Karpas-422 (cell line): ENCODE measurements at regions not wholly inside any gene's neighbourhood (a gene's known extent, or its start where the extent isn't known, plus 50 kb on each side); places are given as distances from the start of the nearest gene placed in this dataset.

Experiments
- DNase-seq: peaks from one replicate; pipeline ENCODE4 v3.0.0-alpha.2; 2015
- H2AFZ ChIP-seq: fragments of 200-600 bp; sonication (generic); 2 replicates; pipeline ENCODE4 v1.6.1; 2014; ENCODE audit warnings: antibody characterized with exemption, low read length, mixed read lengths
- H3K27ac ChIP-seq: fragments of 200-600 bp; sonication (generic); 2 replicates; pipeline ENCODE4 v1.5.1; 2014; ENCODE audit warnings: mild to moderate bottlenecking, low read length, moderate library complexity
- H3K27me3 ChIP-seq: fragments of 200-600 bp; sonication (generic); 2 replicates; pipeline ENCODE4 v1.6.1; 2014; ENCODE audit warnings: low read length, mixed read lengths
- H3K36me3 ChIP-seq: fragments of 200-600 bp; sonication (generic); 2 replicates; pipeline ENCODE4 v1.6.1; 2014; ENCODE audit warnings: low read length, mixed read lengths; ENCODE audit not compliant: insufficient read depth
- H3K4me1 ChIP-seq: fragments of 200-600 bp; sonication (generic); 2 replicates; pipeline ENCODE4 v1.6.1; 2014; ENCODE audit warnings: mild to moderate bottlenecking, low read length, mixed read lengths
- H3K4me2 ChIP-seq: fragments of 200-600 bp; sonication (generic); 2 replicates; pipeline ENCODE4 v1.6.1; 2014; ENCODE audit warnings: low read length, low read depth, mild to moderate bottlenecking; ENCODE audit not compliant: poor library complexity, severe bottlenecking
- H3K4me3 ChIP-seq: fragments of 200-600 bp; sonication (generic); 2 replicates; pipeline ENCODE4 v1.5.1; 2014; ENCODE audit warnings: mild to moderate bottlenecking, antibody characterized with exemption, low read length, mixed read lengths
- H3K79me2 ChIP-seq: fragments of 200-600 bp; sonication (generic); 2 replicates; pipeline ENCODE4 v1.6.1; 2014; ENCODE audit warnings: mild to moderate bottlenecking, low read length, mixed read lengths
- H3K9ac ChIP-seq: fragments of 200-600 bp; sonication (generic); 2 replicates; pipeline ENCODE4 v1.6.0; 2014; ENCODE audit warnings: low read length
- H3K9me2 ChIP-seq: fragments of 200-600 bp; sonication (generic), shearing (Covaris generic); replicated peaks from 2 replicates; pipeline ENCODE4 v1.6.0; 2014; ENCODE audit warnings: mild to moderate bottlenecking, low read length, moderate library complexity; ENCODE audit not compliant: insufficient read depth
- H3K9me3 ChIP-seq: fragments of 300-700, 200-600 bp; sonication (generic); 2 replicates; pipeline ENCODE4 v1.6.1; 2014; ENCODE audit warnings: low read length, mixed read lengths
- H4K20me1 ChIP-seq: fragments of 200-600 bp; sonication (generic); 2 replicates; pipeline ENCODE4 v1.6.1; 2014; ENCODE audit warnings: mild to moderate bottlenecking, antibody characterized with exemption, low read length, low read depth; ENCODE audit not compliant: insufficient read depth

DNA sequence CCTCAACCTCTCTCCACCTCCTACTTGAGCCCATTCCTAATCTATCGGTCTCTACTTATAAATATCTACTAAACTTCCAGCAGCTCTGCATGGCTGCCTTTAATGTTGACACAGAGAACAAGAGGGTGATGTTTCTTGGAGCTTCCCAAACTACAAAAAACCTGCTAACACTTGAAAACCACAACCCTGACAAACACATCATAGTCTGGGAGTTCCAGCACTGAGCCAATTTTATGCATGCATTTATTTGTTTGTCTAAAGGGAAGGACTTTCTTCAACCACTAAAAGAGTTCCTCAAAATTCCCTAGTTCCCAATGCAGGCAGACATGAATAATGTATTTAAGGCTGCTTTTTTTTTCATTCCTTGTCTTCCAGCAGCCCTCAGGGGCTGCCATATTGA lies 331.8 kb upstream of the XYLT1 start:
- Histone ChIP-seq H3K36me3 (no peaks in the 10 kb centered on the region), H2AFZ (no peak overlapping the region), H3K4me2 (no peak overlapping the region), H4K20me1 (no peaks in the 10 kb centered on the region), H3K4me3 (no peak overlapping the region), H3K79me2 (no peaks in the 10 kb centered on the region), H3K27ac (no peak overlapping the region), H3K9ac (no peak overlapping the region), H3K27me3 (no peaks in the 10 kb centered on the region), H3K9me2 (no peaks in the 10 kb centered on the region), H3K4me1 (no peaks in the 10 kb centered on the region), H3K9me3 (no peaks in the 10 kb centered on the region)
- no peak for DNase-seq

DNA sequence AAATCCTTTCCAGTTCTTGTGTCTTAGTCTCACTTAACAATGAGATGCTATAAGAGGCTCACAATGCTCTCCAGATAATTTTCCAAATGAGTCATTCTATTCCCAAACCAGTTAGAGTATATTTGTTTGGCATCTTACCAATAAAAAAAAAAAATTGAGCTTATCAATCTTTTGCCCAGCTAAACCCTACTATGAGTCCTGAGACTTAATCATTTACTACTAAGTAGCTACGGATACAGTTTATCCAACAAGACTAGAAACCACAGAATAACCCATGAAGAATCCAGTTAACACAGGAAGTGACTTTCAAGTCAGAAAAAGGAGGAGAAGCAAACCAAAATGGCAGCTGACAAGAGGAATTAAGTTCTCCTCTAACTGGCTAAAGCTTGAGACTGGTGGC lies 330.3 kb upstream of the XYLT1 start:
- no peaks in the 10 kb centered on the region for H4K20me1 ChIP-seq
- H3K4me3 ChIP-seq: no peak overlapping the region
- DNase-seq: no peak
- H3K4me1 ChIP-seq: no peaks in the 10 kb centered on the region
- H3K27ac ChIP-seq: no peak overlapping the region
- no peak overlapping the region for H3K4me2 ChIP-seq
- H3K27me3 ChIP-seq: no peaks in the 10 kb centered on the region
- H2AFZ ChIP-seq: no peak overlapping the region
- no peaks in the 10 kb centered on the region for H3K36me3 ChIP-seq
- no peaks in the 10 kb centered on the region for H3K9me2 ChIP-seq
- H3K9me3 ChIP-seq: no peaks in the 10 kb centered on the region
- H3K79me2 ChIP-seq: no peaks in the 10 kb centered on the region
- H3K9ac ChIP-seq: no peak overlapping the region

DNA sequence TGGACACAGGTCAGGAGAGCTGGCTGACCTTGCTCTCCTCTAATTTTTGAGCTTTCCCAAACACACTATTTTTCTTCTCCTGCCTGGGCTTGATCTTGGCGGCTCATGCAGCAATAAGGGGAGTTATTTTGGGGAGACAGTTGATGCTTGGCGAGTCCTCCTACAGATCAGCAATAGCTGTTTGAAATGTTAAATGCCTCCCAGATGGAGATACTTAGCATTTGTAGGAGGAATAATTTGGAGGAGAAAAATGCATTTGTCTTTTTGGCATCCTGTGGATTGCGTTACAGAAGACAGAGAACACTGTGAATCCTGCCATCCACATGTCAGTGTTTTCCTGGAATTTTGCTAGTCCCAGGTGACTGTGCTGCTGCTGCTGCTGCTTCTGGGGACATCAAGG lies 328.0 kb upstream of the XYLT1 start:
- H3K27me3 ChIP-seq: no peaks in the 10 kb centered on the region
- no peak overlapping the region for H3K4me3 ChIP-seq
- H3K36me3 ChIP-seq: no peaks in the 10 kb centered on the region
- no peak overlapping the region for H3K27ac ChIP-seq
- H3K79me2 ChIP-seq: no peaks in the 10 kb centered on the region
- H3K4me2 ChIP-seq: no peak overlapping the region
- H4K20me1 ChIP-seq: no peaks in the 10 kb centered on the region
- no peak overlapping the region for H3K9ac ChIP-seq
- H3K9me3 ChIP-seq: no peaks in the 10 kb centered on the region
- no peaks in the 10 kb centered on the region for H3K9me2 ChIP-seq
- H2AFZ ChIP-seq: no peak overlapping the region
- no peak for DNase-seq
- H3K4me1 ChIP-seq: no peaks in the 10 kb centered on the region

DNA sequence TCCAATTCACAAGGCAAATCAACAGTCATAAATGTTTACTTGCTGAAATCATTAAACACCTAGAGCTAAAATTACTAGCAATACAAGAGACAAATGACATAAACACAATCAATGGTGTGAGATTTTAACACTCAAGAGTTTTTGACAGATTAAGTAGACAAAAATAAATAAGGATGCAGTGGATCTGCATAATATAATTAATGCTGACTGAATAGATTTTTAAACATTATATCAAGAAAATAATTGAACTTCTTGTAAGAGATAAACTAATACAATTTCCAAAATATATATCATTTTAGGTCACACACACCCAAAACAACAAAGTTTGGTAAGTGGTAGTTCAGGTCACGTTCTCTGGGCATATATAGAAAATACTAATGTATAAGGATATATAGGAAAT lies 322.6 kb upstream of the XYLT1 start:
- Histone ChIP-seq H3K4me1 (no peaks in the 10 kb centered on the region), H3K9me2 (no peaks in the 10 kb centered on the region), H3K9me3 (no peaks in the 10 kb centered on the region), H3K79me2 (no peaks in the 10 kb centered on the region), H3K27me3 (peaks cover 3% of the 10 kb centered on the region; the same call in 1 of the 2 replicates), H3K27ac (no peak overlapping the region), H3K36me3 (no peaks in the 10 kb centered on the region), H3K4me3 (no peak overlapping the region), H2AFZ (no peak overlapping the region), H3K4me2 (no peak overlapping the region), H4K20me1 (no peaks in the 10 kb centered on the region), H3K9ac (no peak overlapping the region)
- DNase-seq: no peak

DNA sequence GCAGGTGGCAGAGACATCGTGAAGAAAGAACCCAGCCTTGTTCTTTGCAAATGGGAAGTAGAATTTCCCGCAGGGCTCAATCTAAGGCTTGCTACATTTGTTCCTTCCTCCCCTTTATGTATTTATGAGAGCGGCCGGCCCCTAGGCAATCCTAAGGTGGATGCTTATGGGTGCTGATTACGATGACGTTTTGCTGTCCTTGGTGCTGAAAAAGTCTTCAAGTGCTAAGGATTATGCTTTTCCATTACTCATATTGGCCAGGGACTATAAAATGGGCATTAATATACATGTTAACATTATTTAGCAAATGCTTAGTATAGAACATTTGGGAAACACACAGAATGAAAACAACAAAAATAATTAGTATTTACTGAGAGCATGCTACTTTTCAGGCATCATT lies 313.3 kb upstream of the XYLT1 start:
- H3K9ac ChIP-seq: no peak overlapping the region
- H3K36me3 ChIP-seq: no peaks in the 10 kb centered on the region
- no peak overlapping the region for H3K4me3 ChIP-seq
- H3K79me2 ChIP-seq: no peaks in the 10 kb centered on the region
- peak; percentile 64 for DNase-seq
- H4K20me1 ChIP-seq: no peaks in the 10 kb centered on the region
- no peaks in the 10 kb centered on the region for H3K9me3 ChIP-seq
- no peaks in the 10 kb centered on the region for H3K9me2 ChIP-seq
- no peaks in the 10 kb centered on the region for H3K27me3 ChIP-seq
- no peak overlapping the region for H3K4me2 ChIP-seq
- no peak overlapping the region for H2AFZ ChIP-seq
- no peaks in the 10 kb centered on the region for H3K4me1 ChIP-seq
- H3K27ac ChIP-seq: no peak overlapping the region

DNA sequence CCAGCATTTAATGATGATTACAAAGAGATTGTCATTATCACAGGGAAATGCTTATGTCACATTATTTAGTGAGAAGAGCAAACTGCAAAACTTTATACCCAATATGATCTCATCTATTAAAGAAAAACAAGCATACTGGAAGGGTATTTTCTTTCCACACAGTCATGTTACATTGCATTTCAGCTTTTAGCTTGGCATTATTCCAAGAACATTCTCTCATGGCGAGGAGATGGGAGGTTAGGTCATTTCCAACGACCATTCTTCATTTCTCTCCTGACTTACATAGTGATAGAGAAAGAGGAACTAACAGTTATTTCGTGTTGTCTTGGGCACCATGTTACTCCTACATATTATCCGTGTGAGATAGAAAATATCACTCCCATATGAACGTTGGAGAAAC lies 309.4 kb upstream of the XYLT1 start:
- H3K79me2 ChIP-seq: no peaks in the 10 kb centered on the region
- H3K27me3 ChIP-seq: 0 out of 2 replicates have a peak, but pooled peaks cover 2% of the 10 kb centered on the region
- no peak for DNase-seq
- no peak overlapping the region for H3K4me2 ChIP-seq
- no peaks in the 10 kb centered on the region for H3K9me3 ChIP-seq
- no peak overlapping the region for H3K9ac ChIP-seq
- no peaks in the 10 kb centered on the region for H3K36me3 ChIP-seq
- no peak overlapping the region for H3K4me3 ChIP-seq
- H4K20me1 ChIP-seq: no peaks in the 10 kb centered on the region
- no peak overlapping the region for H2AFZ ChIP-seq
- H3K4me1 ChIP-seq: no peaks in the 10 kb centered on the region
- no peak overlapping the region for H3K27ac ChIP-seq
- H3K9me2 ChIP-seq: no peaks in the 10 kb centered on the region

DNA sequence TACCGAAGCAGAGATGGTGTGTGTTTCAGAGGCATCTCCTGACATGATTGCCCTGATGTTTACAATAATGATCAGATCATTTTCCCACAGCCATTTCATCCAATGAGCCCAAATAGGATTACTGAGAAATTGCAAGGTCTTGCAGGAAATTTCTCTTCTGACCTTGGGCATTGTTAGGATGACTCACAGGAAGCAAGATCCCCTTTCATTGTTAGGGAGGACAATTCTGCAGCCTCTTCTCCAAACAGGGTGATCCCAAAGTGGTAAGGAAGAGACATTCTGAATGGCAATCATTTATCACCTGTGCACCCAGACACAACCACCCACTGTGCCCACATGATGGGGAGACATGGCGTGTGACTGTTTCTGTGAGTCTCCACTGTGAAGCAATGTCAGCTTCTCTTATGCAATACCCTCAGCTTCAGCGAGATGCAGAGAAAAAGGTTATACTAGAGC lies 306.7 kb upstream of the XYLT1 start:
- no peak for DNase-seq
- no peaks in the 10 kb centered on the region for H3K4me1 ChIP-seq
- no peaks in the 10 kb centered on the region for H3K9me3 ChIP-seq
- no peak overlapping the region for H3K4me2 ChIP-seq
- H3K27ac ChIP-seq: no peak overlapping the region
- H3K9me2 ChIP-seq: no peaks in the 10 kb centered on the region
- no peak overlapping the region for H3K9ac ChIP-seq
- no peaks in the 10 kb centered on the region for H3K36me3 ChIP-seq
- H3K4me3 ChIP-seq: no peak overlapping the region
- no peak overlapping the region for H2AFZ ChIP-seq
- H4K20me1 ChIP-seq: no peaks in the 10 kb centered on the region
- 0 out of 2 replicates have a peak, but pooled peaks cover 2% of the 10 kb centered on the region for H3K27me3 ChIP-seq
- no peaks in the 10 kb centered on the region for H3K79me2 ChIP-seq

DNA sequence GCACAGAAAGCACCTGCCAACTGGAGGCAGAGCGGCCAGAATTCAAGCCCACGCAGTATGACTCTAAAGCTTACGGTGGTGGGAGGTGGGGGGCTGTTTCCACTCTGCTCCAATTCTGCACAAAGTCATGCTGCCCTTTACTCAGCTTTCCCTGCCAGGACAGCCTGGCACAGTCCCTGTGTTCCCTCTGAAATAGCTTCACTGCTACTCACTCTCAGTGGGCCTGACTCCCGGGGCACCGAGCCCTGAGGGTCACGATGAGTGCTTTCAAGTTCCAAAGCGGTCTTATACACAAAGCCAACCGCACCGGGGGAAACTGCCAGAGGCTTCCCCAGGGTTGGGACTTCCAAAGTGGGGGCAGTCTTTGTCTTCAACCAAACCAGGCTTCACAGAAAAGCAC lies 306.1 kb upstream of the XYLT1 start:
- Histone ChIP-seq H4K20me1 (no peaks in the 10 kb centered on the region), H3K27me3 (0 out of 2 replicates have a peak, but pooled peaks cover 2% of the 10 kb centered on the region), H3K27ac (no peak overlapping the region), H2AFZ (no peak overlapping the region), H3K4me2 (no peak overlapping the region), H3K4me3 (no peak overlapping the region), H3K36me3 (no peaks in the 10 kb centered on the region), H3K79me2 (no peaks in the 10 kb centered on the region), H3K4me1 (no peaks in the 10 kb centered on the region), H3K9me2 (no peaks in the 10 kb centered on the region), H3K9ac (no peak overlapping the region), H3K9me3 (no peaks in the 10 kb centered on the region)
- DNase-seq: no peak

DNA sequence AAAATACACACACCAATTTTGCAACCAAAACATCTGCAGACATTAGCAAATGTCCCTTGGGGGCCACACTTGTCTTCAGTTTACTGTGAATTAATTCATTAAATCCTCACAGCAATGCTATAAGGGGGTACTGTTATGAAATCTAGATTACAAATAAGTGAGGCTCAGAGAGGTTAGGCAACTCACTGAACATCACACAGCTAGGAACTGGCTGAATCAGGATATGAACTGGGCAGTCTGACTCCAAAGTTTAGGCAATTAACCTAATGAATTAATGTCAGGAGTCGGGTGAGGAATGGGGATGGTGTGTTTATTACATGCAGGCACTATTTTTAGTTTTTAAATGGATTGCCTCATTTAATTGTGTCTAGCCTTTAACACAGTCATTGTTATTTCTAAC lies 305.7 kb upstream of the XYLT1 start:
- Histone ChIP-seq H3K9me2 (no peaks in the 10 kb centered on the region), H3K79me2 (no peaks in the 10 kb centered on the region), H2AFZ (no peak overlapping the region), H3K4me2 (no peak overlapping the region), H3K9ac (no peak overlapping the region), H3K27me3 (0 out of 2 replicates have a peak, but pooled peaks cover 2% of the 10 kb centered on the region), H4K20me1 (no peaks in the 10 kb centered on the region), H3K27ac (no peak overlapping the region), H3K4me1 (no peaks in the 10 kb centered on the region), H3K36me3 (no peaks in the 10 kb centered on the region), H3K4me3 (no peak overlapping the region), H3K9me3 (no peaks in the 10 kb centered on the region)
- no peak for DNase-seq
